HepG2 (cell line): ENCODE measurements at regions not wholly inside any gene's neighbourhood (a gene's known extent, or its start where the extent isn't known, plus 50 kb on each side); places are given as distances from the start of the nearest gene placed in this dataset.

ENCODE experiments used
- CEBPB ChIP-seq: IDR thresholded peaks from 2 replicates; pipeline ENCODE4 v1.6.1; 2011; ENCODE audit warnings: low read depth, low read length, improper control_type of control experiment, borderline replicate concordance
- HIVEP1 ChIP-seq: sonication (generic); formaldehyde crosslinking; IDR thresholded peaks from 2 replicates; pipeline ENCODE4 v1.4.0; 2020; ENCODE audit warnings: mild to moderate bottlenecking, missing genetic modification reagents
- MBD4 ChIP-seq: IDR thresholded peaks from 2 replicates; pipeline ENCODE4 v1.6.1; 2012; ENCODE audit warnings: low read length, inconsistent platforms, borderline replicate concordance
- NFKBIZ ChIP-seq: IDR thresholded peaks from 2 replicates; pipeline ENCODE4 v1.6.1; 2018; ENCODE audit warnings: missing genetic modification reagents, missing compliant biosample characterization
- NR2C2 ChIP-seq: sonication (generic); formaldehyde crosslinking; IDR thresholded peaks from 2 replicates; pipeline ENCODE4 v1.4.0; 2020; ENCODE audit warnings: missing genetic modification reagents, mild to moderate bottlenecking, moderate library complexity, borderline replicate concordance
- NRL ChIP-seq: sonication (generic); formaldehyde crosslinking; IDR thresholded peaks from 2 replicates; pipeline ENCODE4 v1.5.0; 2020; ENCODE audit warnings: missing genetic modification reagents, mild to moderate bottlenecking, moderate library complexity, borderline replicate concordance
- SALL1 ChIP-seq: sonication (generic); formaldehyde crosslinking; IDR thresholded peaks from 2 replicates; pipeline ENCODE4 v1.8.0; 2022; ENCODE audit warnings: mild to moderate bottlenecking, missing genetic modification reagents
- YY1 ChIP-seq: IDR thresholded peaks from 2 replicates; pipeline ENCODE4 v1.6.1; 2011; ENCODE audit warnings: low read length, low read depth, moderate library complexity, mild to moderate bottlenecking; ENCODE audit not compliant: insufficient read depth, insufficient replicate concordance
- ZFAT ChIP-seq: sonication (generic); formaldehyde crosslinking; conservative IDR thresholded peaks from 2 replicates; pipeline ENCODE4 v1.8.1; 2023; ENCODE audit warnings: missing genetic modification reagents, inconsistent platforms
- ZHX1 ChIP-seq: sonication (generic); formaldehyde crosslinking; IDR thresholded peaks from 2 replicates; pipeline ENCODE4 v1.8.1; 2022; ENCODE audit warnings: low read depth, mild to moderate bottlenecking, missing genetic modification reagents
- ZNF264 ChIP-seq: sonication (generic); formaldehyde crosslinking; IDR thresholded peaks from 2 replicates; pipeline ENCODE4 v1.4.0; 2020; ENCODE audit warnings: missing genetic modification reagents
- ZNF552 ChIP-seq: sonication (generic); formaldehyde crosslinking; IDR thresholded peaks from 2 replicates; pipeline ENCODE4 v1.9.0; 2022; ENCODE audit warnings: missing genetic modification reagents, mild to moderate bottlenecking, borderline replicate concordance
- ZNF572 ChIP-seq: sonication (generic); formaldehyde crosslinking; IDR thresholded peaks from 2 replicates; pipeline ENCODE4 v1.5.1; 2020; ENCODE audit warnings: mild to moderate bottlenecking, missing genetic modification reagents
- ZNF775 ChIP-seq: sonication (generic); formaldehyde crosslinking; IDR thresholded peaks from 2 replicates; pipeline ENCODE4 v1.4.0; 2020; ENCODE audit warnings: missing genetic modification reagents, mild to moderate bottlenecking, moderate library complexity, borderline replicate concordance
- ZNF800 ChIP-seq: sonication (generic); formaldehyde crosslinking; IDR thresholded peaks from 2 replicates; pipeline ENCODE4 v1.4.0; 2020; ENCODE audit warnings: missing genetic modification reagents
- TF ChIP-seq, protein P1 (sequence below): sonication (generic); formaldehyde crosslinking; IDR thresholded peaks from 2 replicates; pipeline ENCODE4 v1.5.0; 2020; ENCODE audit warnings: mild to moderate bottlenecking, missing genetic modification reagents
- TF ChIP-seq, protein P2 (sequence below): sonication (generic); formaldehyde crosslinking; IDR thresholded peaks from 2 replicates; pipeline ENCODE4 v1.4.0; 2020; ENCODE audit warnings: mild to moderate bottlenecking, missing genetic modification reagents
- TF ChIP-seq, protein P3 (sequence below): sonication (generic); formaldehyde crosslinking; IDR thresholded peaks from 2 replicates; pipeline ENCODE4 v1.8.1; 2023; ENCODE audit warnings: mild to moderate bottlenecking, missing genetic modification reagents

DNA sequence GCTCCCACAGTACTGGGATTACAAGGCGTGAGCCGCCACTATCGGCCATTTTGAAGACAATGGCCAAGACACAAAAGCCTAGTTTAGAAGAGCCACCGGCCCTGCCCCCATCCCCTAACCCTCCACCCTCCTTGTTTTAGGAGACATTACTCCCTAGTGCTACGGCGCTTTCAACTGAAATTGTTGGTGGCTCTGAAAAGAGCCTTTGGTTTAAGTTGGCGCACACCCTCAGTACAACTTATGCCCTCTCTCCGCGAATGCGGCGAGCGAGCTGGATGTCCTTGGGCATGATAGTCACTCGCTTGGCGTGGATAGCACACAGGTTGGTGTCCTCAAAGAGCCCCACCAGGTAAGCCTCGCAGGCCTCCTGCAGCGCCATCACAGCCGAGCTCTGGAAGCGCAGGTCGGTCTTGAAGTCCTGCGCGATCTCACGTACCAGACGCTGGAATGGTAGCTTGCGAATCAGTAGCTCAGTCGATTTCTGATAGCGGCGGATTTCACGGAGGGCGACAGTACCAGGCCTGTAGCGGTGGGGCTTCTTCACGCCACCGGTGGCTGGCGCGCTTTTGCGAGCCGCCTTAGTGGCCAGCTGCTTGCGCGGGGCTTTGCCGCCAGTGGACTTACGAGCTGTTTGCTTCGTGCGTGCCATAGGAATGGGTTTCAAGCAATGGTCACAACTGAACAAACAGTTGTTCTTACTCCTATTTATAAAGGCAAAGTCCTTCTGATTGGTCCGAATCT lies 114.9 kb upstream of the BTN3A2 start (continued):
- TF ChIP-seq, protein P1, sequence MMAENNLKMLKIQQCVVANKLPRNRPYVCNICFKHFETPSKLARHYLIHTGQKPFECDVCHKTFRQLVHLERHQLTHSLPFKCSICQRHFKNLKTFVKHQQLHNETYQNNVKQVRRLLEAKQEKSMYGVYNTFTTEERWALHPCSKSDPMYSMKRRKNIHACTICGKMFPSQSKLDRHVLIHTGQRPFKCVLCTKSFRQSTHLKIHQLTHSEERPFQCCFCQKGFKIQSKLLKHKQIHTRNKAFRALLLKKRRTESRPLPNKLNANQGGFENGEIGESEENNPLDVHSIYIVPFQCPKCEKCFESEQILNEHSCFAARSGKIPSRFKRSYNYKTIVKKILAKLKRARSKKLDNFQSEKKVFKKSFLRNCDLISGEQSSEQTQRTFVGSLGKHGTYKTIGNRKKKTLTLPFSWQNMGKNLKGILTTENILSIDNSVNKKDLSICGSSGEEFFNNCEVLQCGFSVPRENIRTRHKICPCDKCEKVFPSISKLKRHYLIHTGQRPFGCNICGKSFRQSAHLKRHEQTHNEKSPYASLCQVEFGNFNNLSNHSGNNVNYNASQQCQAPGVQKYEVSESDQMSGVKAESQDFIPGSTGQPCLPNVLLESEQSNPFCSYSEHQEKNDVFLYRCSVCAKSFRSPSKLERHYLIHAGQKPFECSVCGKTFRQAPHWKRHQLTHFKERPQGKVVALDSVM (CRISPR knock-in tag) = no peak
- TF ChIP-seq CEBPB = no peak
- TF ChIP-seq SALL1 = peak; percentile 74
- TF ChIP-seq NFKBIZ (CRISPR knock-in tag) = no peak
- 0 out of 2 replicates have a peak, but pooled peaks have one; percentile 42 for TF ChIP-seq ZHX1 (CRISPR knock-in tag)
- TF ChIP-seq ZNF264 (CRISPR knock-in tag) = no peak
- TF ChIP-seq ZNF800 = peak; percentile 84
- no peak for TF ChIP-seq ZFAT (CRISPR knock-in tag)
- no peak for TF ChIP-seq ZNF552
- TF ChIP-seq, protein P2, sequence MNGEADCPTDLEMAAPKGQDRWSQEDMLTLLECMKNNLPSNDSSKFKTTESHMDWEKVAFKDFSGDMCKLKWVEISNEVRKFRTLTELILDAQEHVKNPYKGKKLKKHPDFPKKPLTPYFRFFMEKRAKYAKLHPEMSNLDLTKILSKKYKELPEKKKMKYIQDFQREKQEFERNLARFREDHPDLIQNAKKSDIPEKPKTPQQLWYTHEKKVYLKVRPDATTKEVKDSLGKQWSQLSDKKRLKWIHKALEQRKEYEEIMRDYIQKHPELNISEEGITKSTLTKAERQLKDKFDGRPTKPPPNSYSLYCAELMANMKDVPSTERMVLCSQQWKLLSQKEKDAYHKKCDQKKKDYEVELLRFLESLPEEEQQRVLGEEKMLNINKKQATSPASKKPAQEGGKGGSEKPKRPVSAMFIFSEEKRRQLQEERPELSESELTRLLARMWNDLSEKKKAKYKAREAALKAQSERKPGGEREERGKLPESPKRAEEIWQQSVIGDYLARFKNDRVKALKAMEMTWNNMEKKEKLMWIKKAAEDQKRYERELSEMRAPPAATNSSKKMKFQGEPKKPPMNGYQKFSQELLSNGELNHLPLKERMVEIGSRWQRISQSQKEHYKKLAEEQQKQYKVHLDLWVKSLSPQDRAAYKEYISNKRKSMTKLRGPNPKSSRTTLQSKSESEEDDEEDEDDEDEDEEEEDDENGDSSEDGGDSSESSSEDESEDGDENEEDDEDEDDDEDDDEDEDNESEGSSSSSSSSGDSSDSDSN (CRISPR knock-in tag) = peak; percentile 87
- TF ChIP-seq NRL (CRISPR knock-in tag) = peak; percentile 86
- no peak for TF ChIP-seq HIVEP1 (CRISPR knock-in tag)
- TF ChIP-seq YY1 = peak; percentile 87
- TF ChIP-seq, protein P3, sequence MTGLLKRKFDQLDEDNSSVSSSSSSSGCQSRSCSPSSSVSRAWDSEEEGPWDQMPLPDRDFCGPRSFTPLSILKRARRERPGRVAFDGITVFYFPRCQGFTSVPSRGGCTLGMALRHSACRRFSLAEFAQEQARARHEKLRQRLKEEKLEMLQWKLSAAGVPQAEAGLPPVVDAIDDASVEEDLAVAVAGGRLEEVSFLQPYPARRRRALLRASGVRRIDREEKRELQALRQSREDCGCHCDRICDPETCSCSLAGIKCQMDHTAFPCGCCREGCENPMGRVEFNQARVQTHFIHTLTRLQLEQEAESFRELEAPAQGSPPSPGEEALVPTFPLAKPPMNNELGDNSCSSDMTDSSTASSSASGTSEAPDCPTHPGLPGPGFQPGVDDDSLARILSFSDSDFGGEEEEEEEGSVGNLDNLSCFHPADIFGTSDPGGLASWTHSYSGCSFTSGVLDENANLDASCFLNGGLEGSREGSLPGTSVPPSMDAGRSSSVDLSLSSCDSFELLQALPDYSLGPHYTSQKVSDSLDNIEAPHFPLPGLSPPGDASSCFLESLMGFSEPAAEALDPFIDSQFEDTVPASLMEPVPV (CRISPR knock-in tag) = peak; percentile 90; the same call in 1 of the 2 replicates
- TF ChIP-seq ZNF572 (CRISPR knock-in tag) = no peak
- TF ChIP-seq ZNF775 (CRISPR knock-in tag) = no peak
- TF ChIP-seq MBD4 = no peak
- no peak for TF ChIP-seq NR2C2
